PC-9 (cell line): ENCODE measurements at regions not wholly inside any gene's neighbourhood (a gene's known extent, or its start where the extent isn't known, plus 50 kb on each side); places are given as distances from the start of the nearest gene placed in this dataset.

ENCODE experiments used
- BruUV-seq: library from RNA; stranded (reverse); fragments of 400-500 nt; replicated peaks from 2 replicates; lab custom pipeline; 2021; lab: Mats Ljungman, UMichigan
- CTCF ChIA-PET: fragments of 300-600 bp; sonication (Branson Sonifier 250); formaldehyde crosslinking; loops from one replicate; lab custom pipeline; 2022; ENCODE audit warnings: antibody characterized with exemption; lab: Charles Lee
- POLR2A ChIA-PET: fragments of 300-600 bp; sonication (Branson Sonifier 250); formaldehyde crosslinking; loops from one replicate; lab custom pipeline; 2022; ENCODE audit warnings: antibody characterized with exemption; ENCODE audit not compliant: unreplicated experiment; lab: Charles Lee
- DNase-seq, 2 experiments: peaks; one replicate each; pipeline versions ENCODE4 v3.0.0 to v3.0.0-alpha.2; 2015 to 2022; ENCODE audit warnings: mixed read lengths in 1 of 2
- H2AFZ ChIP-seq: fragments of 200-600 bp; sonication (generic); 2 replicates; pipeline ENCODE4 v1.8.1; 2017; ENCODE audit warnings: antibody characterized with exemption
- H3F3A ChIP-seq: fragments of 200-600 bp; sonication (generic); 2 replicates; pipeline ENCODE4 v1.8.1; 2017; ENCODE audit warnings: antibody characterized with exemption, mild to moderate bottlenecking, low read depth; ENCODE audit not compliant: insufficient read depth
- H3K27ac ChIP-seq: fragments of 200-600 bp; sonication (generic); 2 replicates; pipeline ENCODE4 v1.6.1; 2016; ENCODE audit warnings: mixed run types
- H3K27me3 ChIP-seq: fragments of 200-600 bp; sonication (generic); 2 replicates; pipeline ENCODE4 v1.6.1; 2016; ENCODE audit warnings: low read depth, mixed run types; ENCODE audit not compliant: insufficient read depth
- H3K36me3 ChIP-seq: fragments of 200-600 bp; sonication (generic); 2 replicates; pipeline ENCODE4 v1.6.1; 2016; ENCODE audit warnings: low read depth, mixed run types
- H3K4me1 ChIP-seq: fragments of 200-600 bp; sonication (generic); replicated peaks from 2 replicates; pipeline ENCODE4 v1.6.1; 2016; ENCODE audit warnings: mixed run types; ENCODE audit not compliant: insufficient read depth
- H3K4me2 ChIP-seq: fragments of 200-600 bp; sonication (generic); 2 replicates; pipeline ENCODE4 v1.6.1; 2017; ENCODE audit warnings: mixed run types
- H3K4me3 ChIP-seq: fragments of 200-600 bp; sonication (generic); 2 replicates; pipeline ENCODE4 v1.6.1; 2016; ENCODE audit warnings: mixed run types
- H3K79me2 ChIP-seq: fragments of 200-600 bp; sonication (generic); 2 replicates; pipeline ENCODE4 v1.6.1; 2017; ENCODE audit warnings: low read depth, mixed run types
- H3K9me2 ChIP-seq: fragments of 200-600 bp; sonication (generic); 2 replicates; pipeline ENCODE4 v1.8.1; 2017; ENCODE audit warnings: mild to moderate bottlenecking; ENCODE audit not compliant: insufficient read depth
- H3K9me3 ChIP-seq: fragments of 200-600 bp; sonication (generic); 2 replicates; pipeline ENCODE4 v1.8.1; 2016; ENCODE audit warnings: low read depth; ENCODE audit not compliant: insufficient read depth
- H4K20me1 ChIP-seq: fragments of 200-600 bp; sonication (generic); 2 replicates; pipeline ENCODE4 v1.8.1; 2017; ENCODE audit not compliant: insufficient read depth
- CTCF ChIP-seq: fragments of 200-600 bp; sonication (generic); conservative IDR thresholded peaks from 2 replicates; pipeline ENCODE4 v1.6.1; 2017; ENCODE audit warnings: mixed run types, antibody characterized with exemption, mild to moderate bottlenecking, moderate library complexity
- EZH2 ChIP-seq: fragments of 200-600 bp; sonication (generic); IDR thresholded peaks from 2 replicates; pipeline ENCODE4 v1.8.0; 2017; ENCODE audit warnings: antibody characterized with exemption, low read depth
- intact Hi-C: fragments of 100-400 bp; cut with micrococcal nuclease; formaldehyde crosslinking; loops from one replicate; pipeline ENCODE4 v1.10.0; 2022; ENCODE audit not compliant: unreplicated experiment

GRCh38 chr9:107942291-107942690 is 452.7 kb upstream of the KLF4 start:
- H3K9me2 ChIP-seq, result peaks cover 3% of the 10 kb centered on the region; the same call in 1 of the 2 replicates
- H3K4me2 ChIP-seq, result no peak overlapping the region
- TF ChIP-seq CTCF, result no peak
- DNase-seq, result no peak
- H3K9me3 ChIP-seq, result no peaks in the 10 kb centered on the region
- H3K79me2 ChIP-seq, result no peaks in the 10 kb centered on the region
- H2AFZ ChIP-seq, result no peak overlapping the region
- POLR2A ChIA-PET, result no interaction called here
- H3K36me3 ChIP-seq, result no peaks in the 10 kb centered on the region
- no peaks in the 10 kb centered on the region for H3K4me1 ChIP-seq
- H4K20me1 ChIP-seq, result no peaks in the 10 kb centered on the region
- no TSS peak for BruUV-seq
- H3K4me3 ChIP-seq, result no peak overlapping the region
- intact Hi-C loops, result no loop called here
- no peaks in the 10 kb centered on the region for H3F3A ChIP-seq
- CTCF ChIA-PET, result no interaction called here
- no peak overlapping the region for H3K27ac ChIP-seq
- H3K27me3 ChIP-seq, result no peaks in the 10 kb centered on the region

GRCh38 chr9:107940616-107941595 is 451.3 kb upstream of the KLF4 start:
- H3F3A ChIP-seq, result no peaks in the 10 kb centered on the region
- no peaks in the 10 kb centered on the region for H3K27me3 ChIP-seq
- H3K4me1 ChIP-seq, result no peaks in the 10 kb centered on the region
- H2AFZ ChIP-seq, result no peak overlapping the region
- ChIA-PET CTCF (interaction anchor here (0.6 kb wide), 1 partner anchor 185 kb away, joined by 6 read pairs; no protein-coding TSS in a partner anchor), POLR2A (no interaction called here)
- DNase-seq, result no peak
- H3K4me3 ChIP-seq, result no peak overlapping the region
- intact Hi-C loops, result no loop called here
- no peak overlapping the region for H3K4me2 ChIP-seq
- no peaks in the 10 kb centered on the region for H3K79me2 ChIP-seq
- no peak for TF ChIP-seq CTCF
- TF ChIP-seq EZH2, result no peak
- BruUV-seq, result no TSS peak
- no peaks in the 10 kb centered on the region for H4K20me1 ChIP-seq
- H3K9me2 ChIP-seq, result peaks cover 3% of the 10 kb centered on the region; the same call in 1 of the 2 replicates
- no peak overlapping the region for H3K27ac ChIP-seq
- H3K36me3 ChIP-seq, result no peaks in the 10 kb centered on the region
- no peaks in the 10 kb centered on the region for H3K9me3 ChIP-seq

GRCh38 chr9:107938801-107939386 is 449.3 kb upstream of the KLF4 start:
- no peaks in the 10 kb centered on the region for H3K9me3 ChIP-seq
- POLR2A ChIA-PET, result no interaction called here

More at GRCh38 chr9:107938801-107939386, 449.3 kb upstream of the KLF4 start:
- TF ChIP-seq EZH2 (no peak), CTCF (no peak)
- no peak overlapping the region for H2AFZ ChIP-seq
- intact Hi-C loops, result no loop called here
- H3K4me2 ChIP-seq, result no peak overlapping the region
- no TSS peak for BruUV-seq
- H3K9me2 ChIP-seq, result peaks cover 3% of the 10 kb centered on the region; the same call in 1 of the 2 replicates
- no peaks in the 10 kb centered on the region for H3F3A ChIP-seq
- no peak overlapping the region for H3K27ac ChIP-seq
- no peaks in the 10 kb centered on the region for H3K27me3 ChIP-seq
- H3K36me3 ChIP-seq, result no peaks in the 10 kb centered on the region
- no peaks in the 10 kb centered on the region for H4K20me1 ChIP-seq
- no peak for DNase-seq
- H3K4me3 ChIP-seq, result no peak overlapping the region
- CTCF ChIA-PET, result no interaction called here
- no peaks in the 10 kb centered on the region for H3K4me1 ChIP-seq
- no peaks in the 10 kb centered on the region for H3K79me2 ChIP-seq
